Loucy (cell line): ENCODE measurements at regions not wholly inside any gene's neighbourhood (a gene's known extent, or its start where the extent isn't known, plus 50 kb on each side); places are given as distances from the start of the nearest gene placed in this dataset.

ENCODE experiments used
- H2AFZ ChIP-seq: fragments of 200-600 bp; sonication (generic); 2 replicates; pipeline ENCODE4 v1.6.0; 2016; ENCODE audit warnings: antibody characterized with exemption, mild to moderate bottlenecking, low read length, moderate library complexity
- H3F3A ChIP-seq: fragments of 200-600 bp; 2 replicates; pipeline ENCODE4 v1.6.0; 2016; ENCODE audit warnings: antibody characterized with exemption, low read depth, mild to moderate bottlenecking
- H3K27me3 ChIP-seq: fragments of 200-600 bp; sonication (generic); 2 replicates; pipeline ENCODE4 v1.6.1; 2014; ENCODE audit warnings: low read length, mild to moderate bottlenecking; ENCODE audit not compliant: insufficient read depth, poor library complexity, severe bottlenecking
- H3K36me3 ChIP-seq: fragments of 200-600 bp; sonication (generic); 2 replicates; pipeline ENCODE4 v1.6.1; 2016; ENCODE audit warnings: low read length; ENCODE audit not compliant: insufficient read depth
- H3K4me1 ChIP-seq: fragments of 200-600 bp; sonication (generic); 2 replicates; pipeline ENCODE4 v1.5.1; 2014; ENCODE audit warnings: low read length, mild to moderate bottlenecking; ENCODE audit not compliant: insufficient read depth, poor library complexity, severe bottlenecking
- H3K4me2 ChIP-seq: fragments of 200-600 bp; sonication (generic); 2 replicates; pipeline ENCODE4 v1.6.0; 2014; ENCODE audit warnings: antibody characterized with exemption, low read length, low read depth, mild to moderate bottlenecking; ENCODE audit not compliant: poor library complexity, severe bottlenecking
- H3K4me3 ChIP-seq: fragments of 200-600 bp; sonication (generic); 2 replicates; pipeline ENCODE4 v1.5.1; 2014; ENCODE audit warnings: low read length, mild to moderate bottlenecking, mixed read lengths; ENCODE audit not compliant: poor library complexity, severe bottlenecking
- H3K79me2 ChIP-seq: fragments of 200-600 bp; sonication (generic); 2 replicates; pipeline ENCODE4 v1.6.1; 2014; ENCODE audit warnings: low read length; ENCODE audit not compliant: insufficient read depth
- H3K9ac ChIP-seq: fragments of 200-600 bp; sonication (generic); 2 replicates; pipeline ENCODE4 v1.6.0; 2014; ENCODE audit warnings: mild to moderate bottlenecking, low read depth, low read length, moderate library complexity; ENCODE audit not compliant: poor library complexity, severe bottlenecking
- H3K9me2 ChIP-seq: fragments of 200-600 bp; sonication (generic); replicated peaks from 2 replicates; pipeline ENCODE4 v1.6.1; 2016; ENCODE audit warnings: low read depth, low read length, mixed read lengths
- H3K9me3 ChIP-seq: fragments of 200-600 bp; sonication (generic); 2 replicates; pipeline ENCODE4 v1.6.1; 2014; ENCODE audit warnings: mild to moderate bottlenecking, antibody characterized with exemption, low read length, low read depth; ENCODE audit not compliant: insufficient read depth
- H4K20me1 ChIP-seq: fragments of 200-600 bp; sonication (generic); 2 replicates; pipeline ENCODE4 v1.6.0; 2014; ENCODE audit warnings: antibody characterized with exemption, low read length, mild to moderate bottlenecking; ENCODE audit not compliant: insufficient read depth, poor library complexity, severe bottlenecking
- CTCF ChIP-seq: fragments of 200-600 bp; sonication (generic); conservative IDR thresholded peaks from 2 replicates; pipeline ENCODE4 v1.5.1; 2014; ENCODE audit warnings: mild to moderate bottlenecking, antibody characterized with exemption, low read length
- EZH2phosphoT487 ChIP-seq: fragments of 200-600 bp; IDR thresholded peaks from 2 replicates; pipeline ENCODE4 v1.6.1; 2018; ENCODE audit warnings: antibody characterized with exemption, mild to moderate bottlenecking, moderate library complexity, borderline replicate concordance

DNA sequence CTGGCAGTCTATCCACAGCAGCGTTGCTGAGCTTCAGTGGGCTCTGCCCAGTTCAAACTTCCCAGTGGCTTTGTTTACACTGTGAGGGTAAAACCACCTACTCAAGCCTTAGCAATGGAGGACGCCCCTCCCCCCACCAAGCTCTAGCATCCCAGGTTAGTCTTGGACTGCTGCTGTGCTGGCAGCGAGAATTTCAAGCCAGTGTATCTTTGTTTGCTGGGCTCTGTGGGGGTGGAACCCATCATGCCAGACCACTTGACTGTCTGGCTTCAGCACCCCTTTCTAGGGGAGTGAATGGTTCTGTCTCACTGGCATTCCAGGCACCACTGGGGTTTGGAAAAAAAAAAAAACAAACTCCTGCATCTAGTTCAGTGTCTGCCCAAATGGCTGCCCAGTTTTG is 249.7 kb upstream of the SYNCRIP start:
- Histone ChIP-seq H3F3A (no peaks in the 10 kb centered on the region), H3K4me3 (no peak overlapping the region), H3K4me2 (no peak overlapping the region), H3K4me1 (no peaks in the 10 kb centered on the region), H2AFZ (no peak overlapping the region), H3K27me3 (no peaks in the 10 kb centered on the region), H3K9me2 (no peaks in the 10 kb centered on the region), H3K9me3 (no peaks in the 10 kb centered on the region), H3K36me3 (no peaks in the 10 kb centered on the region), H3K79me2 (no peaks in the 10 kb centered on the region), H3K9ac (no peak overlapping the region), H4K20me1 (no peaks in the 10 kb centered on the region)
- no peak for TF ChIP-seq CTCF
- no peak for TF ChIP-seq EZH2phosphoT487

GRCh38 chr6:85887461-85887860 is 244.8 kb upstream of the SYNCRIP start:
- no peaks in the 10 kb centered on the region for H3K4me1 ChIP-seq
- no peaks in the 10 kb centered on the region for H3K9me3 ChIP-seq
- no peaks in the 10 kb centered on the region for H3K9me2 ChIP-seq
- H3K27me3 ChIP-seq = no peaks in the 10 kb centered on the region
- no peak overlapping the region for H3K9ac ChIP-seq
- TF ChIP-seq CTCF = no peak
- TF ChIP-seq EZH2phosphoT487 = no peak
- H3F3A ChIP-seq = no peaks in the 10 kb centered on the region
- H3K79me2 ChIP-seq = no peaks in the 10 kb centered on the region
- H4K20me1 ChIP-seq = no peaks in the 10 kb centered on the region
- no peaks in the 10 kb centered on the region for H3K36me3 ChIP-seq
- H3K4me3 ChIP-seq = no peak overlapping the region
- no peak overlapping the region for H2AFZ ChIP-seq
- H3K4me2 ChIP-seq = no peak overlapping the region

DNA sequence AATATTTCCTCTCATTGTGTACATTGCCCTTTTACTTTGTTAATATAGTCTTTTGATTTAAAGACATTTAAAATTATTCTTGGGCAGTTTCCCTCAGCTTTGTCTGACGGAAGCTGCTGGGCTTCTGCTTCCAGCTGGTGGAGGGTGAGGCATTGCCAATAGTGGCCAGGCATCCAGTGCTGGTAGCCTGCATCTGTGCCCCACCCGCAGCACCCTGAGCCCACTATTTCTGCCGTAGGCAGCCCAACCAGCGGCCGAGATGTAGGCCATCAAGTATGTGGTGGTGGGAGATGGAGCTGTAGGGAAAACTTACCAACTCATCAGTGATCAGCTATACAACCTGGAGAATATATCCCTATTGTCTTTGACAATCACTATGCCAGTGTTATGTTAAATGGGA is 226.0 kb upstream of the SYNCRIP start:
- Histone ChIP-seq H4K20me1 (no peaks in the 10 kb centered on the region), H3K79me2 (no peaks in the 10 kb centered on the region), H3K4me3 (no peak overlapping the region), H2AFZ (no peak overlapping the region), H3K9me2 (no peaks in the 10 kb centered on the region), H3K4me1 (peaks cover 27% of the 10 kb centered on the region), H3K9me3 (no peaks in the 10 kb centered on the region), H3F3A (no peaks in the 10 kb centered on the region), H3K4me2 (no peak overlapping the region), H3K9ac (no peak overlapping the region), H3K27me3 (no peaks in the 10 kb centered on the region), H3K36me3 (no peaks in the 10 kb centered on the region)
- TF ChIP-seq EZH2phosphoT487 (no peak), CTCF (no peak)
